Mononuclear cell (primary cell): ENCODE measurements at regions not wholly inside any gene's neighbourhood (a gene's known extent, or its start where the extent isn't known, plus 50 kb on each side); places are given as distances from the start of the nearest gene placed in this dataset.

ENCODE experiments used
- H3K27me3 ChIP-seq: 2 replicates; pipeline ENCODE4 v1.6.0; 2011; ENCODE audit warnings: low read length, control low read depth; ENCODE audit not compliant: insufficient read depth
- H3K4me1 ChIP-seq: 2 replicates; pipeline ENCODE4 v1.5.1; 2011; ENCODE audit warnings: mild to moderate bottlenecking, low read length, control low read depth; ENCODE audit not compliant: insufficient read depth
- H3K4me3 ChIP-seq: 2 replicates; pipeline ENCODE4 v1.5.1; 2011; ENCODE audit warnings: mild to moderate bottlenecking, low read length, moderate library complexity
- H3K9me3 ChIP-seq: 2 replicates; pipeline ENCODE4 v1.5.1; 2011; ENCODE audit warnings: low read depth, mild to moderate bottlenecking, control low read depth, low read length

DNA sequence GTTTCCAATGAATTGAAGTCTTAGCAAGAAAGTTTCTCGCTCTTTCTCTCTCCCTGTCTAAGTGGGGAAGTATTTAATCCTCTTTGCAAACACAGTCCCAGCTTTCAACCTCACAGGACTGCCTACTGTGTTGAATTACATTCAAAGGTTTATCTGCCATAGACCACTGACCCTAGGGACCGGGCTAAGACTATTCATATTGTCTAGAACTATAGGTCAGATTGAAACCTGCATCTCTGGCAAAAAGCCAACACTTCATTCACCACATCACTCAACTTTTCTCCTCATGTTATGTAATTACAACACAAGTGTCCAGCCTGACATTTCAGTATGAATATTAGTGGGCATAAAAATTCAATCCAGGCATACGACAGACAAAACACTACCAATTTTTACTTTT, 314.7 kb upstream of the RSPO3 start:
- Histone ChIP-seq H3K27me3 (no peaks in the 10 kb centered on the region), H3K4me3 (no peak overlapping the region), H3K4me1 (no peaks in the 10 kb centered on the region), H3K9me3 (no peaks in the 10 kb centered on the region)

DNA sequence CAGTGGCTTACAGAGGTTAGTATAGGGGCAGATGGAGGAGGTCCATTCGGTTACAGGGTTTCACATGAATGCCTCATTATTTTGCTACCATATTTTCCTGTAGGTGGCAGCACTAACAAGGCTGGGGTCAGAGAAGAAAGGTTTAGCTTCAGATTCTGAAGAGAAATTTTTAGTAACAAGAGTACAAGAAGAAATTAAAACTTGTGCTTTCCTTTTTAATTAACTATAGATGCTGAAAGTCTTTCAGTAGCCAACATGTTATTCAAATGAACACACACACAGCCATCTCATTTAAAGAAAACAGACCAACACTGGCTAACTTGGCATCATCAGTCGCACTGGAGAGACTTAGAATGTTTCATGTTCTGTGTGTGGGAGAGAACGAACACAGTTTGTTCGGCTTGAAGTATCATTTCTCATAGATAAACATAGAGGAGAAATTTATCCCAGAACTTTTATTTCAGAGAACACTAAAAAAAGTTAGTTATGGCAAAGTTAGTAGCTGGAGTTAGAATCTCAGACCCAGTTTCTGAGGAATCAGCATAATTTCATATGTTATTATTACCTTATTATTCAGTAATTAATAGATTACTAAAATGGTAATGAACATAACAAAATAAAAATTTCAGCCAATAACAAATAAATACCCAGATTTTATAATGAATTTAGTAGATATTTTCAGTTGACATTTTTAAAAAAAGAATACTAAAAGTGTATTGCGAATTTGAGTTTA, 314.0 kb upstream of the RSPO3 start:
- Histone ChIP-seq H3K4me1 (no peaks in the 10 kb centered on the region), H3K9me3 (no peaks in the 10 kb centered on the region), H3K27me3 (no peaks in the 10 kb centered on the region), H3K4me3 (no peak overlapping the region)

DNA sequence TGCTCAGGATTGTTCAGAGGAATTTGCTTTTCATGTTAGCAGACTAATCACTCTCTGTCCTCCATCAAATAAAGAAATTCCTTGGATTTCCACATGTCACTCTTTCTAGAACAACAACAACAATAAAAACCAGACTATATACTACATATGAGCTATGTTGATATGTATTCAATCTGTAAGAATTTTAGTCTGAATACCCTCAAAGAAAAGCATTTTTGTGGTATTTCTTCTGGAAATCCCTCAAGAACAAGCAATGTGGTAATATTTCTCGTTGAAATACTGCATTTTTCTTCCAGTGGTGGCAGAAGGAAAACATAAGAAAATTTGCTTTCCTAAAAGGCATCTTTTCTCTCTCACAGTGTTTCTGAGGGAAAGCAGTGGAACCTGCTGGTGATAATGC, 312.6 kb upstream of the RSPO3 start:
- no peak overlapping the region for H3K4me3 ChIP-seq
- no peaks in the 10 kb centered on the region for H3K4me1 ChIP-seq
- H3K9me3 ChIP-seq = no peaks in the 10 kb centered on the region
- H3K27me3 ChIP-seq = no peaks in the 10 kb centered on the region

DNA sequence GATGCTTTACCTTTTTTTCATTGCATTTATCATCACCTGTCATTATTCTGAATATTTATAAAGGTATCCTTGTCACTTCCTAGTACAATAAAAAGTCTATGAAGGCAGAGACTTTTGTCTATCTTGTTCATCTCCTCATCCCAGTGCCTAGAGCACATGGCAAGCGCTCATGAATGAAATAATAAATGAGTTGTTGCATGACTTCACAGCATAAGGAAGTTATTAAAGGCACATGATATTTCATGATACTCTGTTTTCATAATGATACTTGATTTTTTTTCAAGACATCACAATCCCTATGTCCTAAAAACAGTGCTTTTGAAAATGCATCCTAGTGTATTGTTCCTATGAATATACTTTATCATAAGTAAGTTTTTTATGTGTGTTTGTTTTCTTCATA, 310.6 kb upstream of the RSPO3 start:
- Histone ChIP-seq H3K27me3 (no peaks in the 10 kb centered on the region), H3K9me3 (no peaks in the 10 kb centered on the region), H3K4me1 (no peaks in the 10 kb centered on the region), H3K4me3 (no peak overlapping the region)

DNA sequence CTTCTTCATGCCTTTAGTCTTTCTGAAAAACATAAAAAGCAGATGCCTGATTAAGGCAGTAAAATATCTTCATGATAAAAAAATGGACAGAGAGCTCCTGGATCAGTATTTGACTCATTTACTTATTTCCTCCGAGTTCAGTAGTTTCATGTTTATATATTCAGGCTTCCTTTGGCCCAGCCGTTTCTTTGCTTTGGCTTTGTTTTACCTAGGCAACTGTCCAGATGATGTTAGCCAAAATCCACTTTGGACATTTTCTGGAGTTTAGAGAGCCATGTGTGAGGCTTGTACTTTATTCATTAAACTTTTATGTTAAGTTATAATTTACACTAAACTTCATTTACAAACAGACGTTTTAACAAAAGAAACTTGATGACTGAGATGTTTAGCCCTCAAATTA, 307.1 kb upstream of the RSPO3 start:
- Histone ChIP-seq H3K27me3 (no peaks in the 10 kb centered on the region), H3K9me3 (no peaks in the 10 kb centered on the region), H3K4me1 (no peaks in the 10 kb centered on the region), H3K4me3 (no peak overlapping the region)

DNA sequence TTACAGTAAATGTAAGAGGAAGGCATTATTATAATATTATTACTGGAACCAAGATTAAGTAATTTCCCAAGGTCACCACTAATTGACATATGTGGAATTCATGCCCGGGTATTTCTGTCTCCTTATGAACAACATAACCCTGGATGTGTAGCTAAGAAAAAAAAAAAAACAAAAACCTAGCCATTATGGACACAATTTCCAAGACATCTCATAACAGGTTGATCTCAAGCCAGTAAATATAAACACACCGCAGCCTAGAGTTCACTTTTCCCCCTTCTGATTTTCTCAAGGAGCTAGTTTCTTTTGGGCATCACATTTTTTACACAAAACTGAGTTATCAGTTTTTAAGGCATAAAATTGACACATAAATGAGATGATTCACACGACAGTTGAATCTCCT, 306.5 kb upstream of the RSPO3 start:
- Histone ChIP-seq H3K4me3 (no peak overlapping the region), H3K27me3 (no peaks in the 10 kb centered on the region), H3K9me3 (no peaks in the 10 kb centered on the region), H3K4me1 (no peaks in the 10 kb centered on the region)

DNA sequence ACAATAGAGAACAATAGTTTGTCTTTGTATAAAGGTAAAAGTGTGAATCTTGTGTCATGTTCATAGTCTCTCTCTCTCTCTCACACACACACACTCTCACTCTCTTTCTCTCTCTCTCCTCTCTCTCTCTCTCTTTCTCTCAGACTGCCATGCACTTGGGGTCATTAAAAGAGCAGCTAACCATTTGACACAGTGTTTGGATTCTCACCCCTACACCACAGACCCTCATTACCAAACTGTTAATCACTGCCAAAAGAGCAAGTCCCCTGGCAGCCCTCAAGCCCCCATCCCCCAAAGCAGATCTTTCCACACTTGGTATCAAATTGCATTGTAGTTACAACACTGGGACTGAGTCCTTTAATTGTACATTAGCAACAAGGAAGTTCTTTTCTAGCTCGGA, 305.8 kb upstream of the RSPO3 start:
- H3K4me1 ChIP-seq = no peaks in the 10 kb centered on the region
- H3K27me3 ChIP-seq = no peaks in the 10 kb centered on the region
- H3K9me3 ChIP-seq = no peaks in the 10 kb centered on the region
- H3K4me3 ChIP-seq = no peak overlapping the region

DNA sequence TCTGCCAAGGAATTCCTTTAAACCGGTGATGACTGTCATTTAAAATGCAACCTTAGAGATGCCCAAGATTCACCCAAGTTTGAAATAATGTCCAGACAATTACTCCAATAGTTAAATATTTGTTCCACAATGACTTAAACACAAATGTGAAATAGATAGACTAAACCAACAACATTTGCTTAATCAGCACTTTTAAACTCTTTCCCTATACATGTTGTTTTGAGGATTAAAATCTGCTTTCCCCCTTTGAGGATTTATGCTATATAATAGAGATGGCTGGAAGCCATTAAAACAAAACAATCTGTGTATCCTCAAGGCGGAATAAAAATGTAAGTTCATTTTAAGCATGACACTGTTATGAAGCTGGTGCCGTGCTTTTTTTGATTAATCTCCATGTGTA, 297.8 kb upstream of the RSPO3 start:
- Histone ChIP-seq H3K27me3 (no peaks in the 10 kb centered on the region), H3K4me3 (no peak overlapping the region), H3K4me1 (no peaks in the 10 kb centered on the region), H3K9me3 (no peaks in the 10 kb centered on the region)

DNA sequence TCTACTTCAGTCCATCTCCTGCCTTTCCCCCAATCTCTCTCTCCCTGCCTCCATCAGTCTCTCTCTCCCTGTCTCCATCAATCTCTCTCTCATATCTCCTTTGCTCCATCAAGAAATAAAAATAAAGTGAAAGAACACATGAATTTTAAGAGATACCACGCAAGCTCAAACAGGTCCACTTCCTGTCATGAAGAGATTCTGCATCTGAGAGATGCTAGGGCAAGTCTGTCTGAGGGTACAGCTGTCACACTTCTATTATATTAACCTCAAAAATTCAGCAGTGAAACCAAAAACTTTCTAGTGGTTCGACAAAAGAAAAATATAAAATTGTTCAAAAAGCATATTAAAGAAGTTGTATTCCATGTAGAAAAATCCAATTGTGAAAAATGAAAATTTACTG, 296.8 kb upstream of the RSPO3 start:
- no peaks in the 10 kb centered on the region for H3K9me3 ChIP-seq
- H3K4me1 ChIP-seq = no peaks in the 10 kb centered on the region
- H3K27me3 ChIP-seq = no peaks in the 10 kb centered on the region
- no peak overlapping the region for H3K4me3 ChIP-seq

DNA sequence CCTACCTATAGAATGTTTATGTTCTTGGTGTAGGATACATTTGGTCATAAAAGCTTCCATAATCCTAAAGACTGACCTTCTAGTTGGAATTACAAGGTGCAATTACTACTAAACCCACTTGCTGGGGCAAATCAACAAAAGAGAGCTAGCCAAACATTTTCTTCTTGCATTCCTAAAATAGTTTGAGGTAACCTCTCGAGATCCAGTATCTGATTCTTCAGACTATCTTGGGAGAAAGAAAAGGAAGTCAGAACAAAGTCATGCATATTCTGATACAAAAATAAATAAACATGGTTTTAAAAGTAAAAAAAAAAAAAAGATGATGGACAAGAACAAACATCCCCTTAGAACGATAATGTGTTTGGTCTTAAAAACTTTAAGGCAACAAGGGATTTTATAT, 294.2 kb upstream of the RSPO3 start:
- Histone ChIP-seq H3K9me3 (no peaks in the 10 kb centered on the region), H3K4me1 (no peaks in the 10 kb centered on the region), H3K4me3 (no peak overlapping the region), H3K27me3 (no peaks in the 10 kb centered on the region)

DNA sequence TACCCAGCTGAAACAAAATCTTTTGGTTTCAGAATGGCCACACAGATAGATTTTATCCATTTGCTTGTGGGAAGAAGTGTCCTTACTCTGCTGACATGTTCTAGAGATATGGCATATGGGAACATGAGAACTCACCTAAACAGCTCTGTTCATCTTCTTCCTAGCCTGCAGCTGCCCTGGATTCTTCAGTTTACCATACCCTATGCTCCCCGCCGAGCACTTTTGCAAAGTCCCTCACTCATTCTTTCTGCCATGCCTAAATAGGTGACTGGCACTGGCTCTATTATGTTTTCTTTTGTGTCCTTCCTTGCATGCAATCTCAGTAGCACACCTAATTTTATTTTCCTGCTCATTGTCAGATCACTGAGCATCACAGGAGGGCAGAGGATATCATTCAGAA, 293.7 kb upstream of the RSPO3 start:
- no peak overlapping the region for H3K4me3 ChIP-seq
- no peaks in the 10 kb centered on the region for H3K27me3 ChIP-seq
- H3K4me1 ChIP-seq = no peaks in the 10 kb centered on the region
- no peaks in the 10 kb centered on the region for H3K9me3 ChIP-seq

DNA sequence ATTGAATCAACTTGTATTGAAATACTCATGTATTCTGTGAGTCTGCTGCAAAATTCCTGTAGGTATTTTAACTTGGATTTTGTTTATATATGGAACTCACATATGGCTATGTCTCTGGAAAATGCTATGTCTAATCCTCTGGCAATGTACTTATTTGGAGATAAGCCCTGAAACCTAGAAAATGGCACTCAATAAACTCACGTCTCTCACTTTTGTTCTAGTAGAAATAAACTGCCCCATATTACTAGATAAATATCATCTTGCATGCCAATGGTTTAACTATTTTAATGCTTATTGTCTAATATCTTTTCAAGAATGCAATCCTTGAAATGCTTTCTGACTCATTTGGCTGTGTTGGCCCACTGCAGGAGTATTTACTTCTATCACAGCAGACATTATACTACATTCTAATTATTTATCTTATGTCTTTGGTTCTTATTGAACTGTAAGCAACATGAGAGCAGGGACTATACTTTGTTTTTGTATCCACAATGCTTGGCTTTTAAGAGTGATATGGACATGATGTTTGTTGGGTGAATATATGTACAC, 292.2 kb upstream of the RSPO3 start:
- H3K4me3 ChIP-seq = no peak overlapping the region
- H3K9me3 ChIP-seq = no peaks in the 10 kb centered on the region
- no peaks in the 10 kb centered on the region for H3K27me3 ChIP-seq
- H3K4me1 ChIP-seq = no peaks in the 10 kb centered on the region

DNA sequence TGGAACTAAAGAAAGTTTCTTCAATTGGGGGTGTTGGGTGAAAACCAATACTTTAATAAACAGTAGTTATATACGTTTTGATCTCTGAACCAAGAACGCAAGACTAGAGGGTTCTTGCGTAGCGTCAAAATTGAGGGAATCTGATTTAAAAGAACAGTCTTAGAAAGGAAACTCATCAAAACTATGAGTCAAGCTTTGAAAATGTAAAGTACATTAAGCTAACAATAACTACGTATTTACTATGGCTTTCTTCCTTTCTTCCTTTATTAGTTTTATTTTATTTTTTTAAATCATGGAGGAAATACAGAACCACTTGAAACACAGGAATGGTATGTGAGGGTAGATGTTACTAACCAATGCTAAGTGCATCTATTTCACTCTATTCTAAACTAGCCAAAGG, 287.0 kb upstream of the RSPO3 start:
- H3K27me3 ChIP-seq = no peaks in the 10 kb centered on the region
- H3K4me3 ChIP-seq = no peak overlapping the region

DNA sequence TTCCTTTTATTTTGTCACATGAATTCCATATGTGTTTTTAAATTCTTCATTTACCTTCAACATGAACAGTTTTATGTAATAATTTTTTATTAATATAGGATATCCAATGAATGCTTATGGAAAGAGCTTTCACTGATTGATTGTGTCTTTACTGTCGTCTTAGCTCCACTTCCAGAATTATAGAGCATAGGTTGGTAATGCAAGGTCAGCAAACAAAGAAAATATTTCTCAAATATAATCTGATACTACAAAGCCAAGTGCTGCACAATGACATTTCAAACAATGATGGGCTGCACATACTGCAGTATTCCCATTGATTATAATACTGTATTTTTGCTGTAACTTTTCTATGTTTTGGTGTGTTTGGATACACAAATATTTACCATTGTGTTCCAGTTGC, 275.7 kb upstream of the RSPO3 start:
- no peak overlapping the region for H3K4me3 ChIP-seq
- no peaks in the 10 kb centered on the region for H3K4me1 ChIP-seq
- no peaks in the 10 kb centered on the region for H3K9me3 ChIP-seq
- H3K27me3 ChIP-seq = no peaks in the 10 kb centered on the region

More for the DNA sequence above, 287.0 kb upstream of the RSPO3 start:
- no peaks in the 10 kb centered on the region for H3K4me1 ChIP-seq
- no peaks in the 10 kb centered on the region for H3K9me3 ChIP-seq

DNA sequence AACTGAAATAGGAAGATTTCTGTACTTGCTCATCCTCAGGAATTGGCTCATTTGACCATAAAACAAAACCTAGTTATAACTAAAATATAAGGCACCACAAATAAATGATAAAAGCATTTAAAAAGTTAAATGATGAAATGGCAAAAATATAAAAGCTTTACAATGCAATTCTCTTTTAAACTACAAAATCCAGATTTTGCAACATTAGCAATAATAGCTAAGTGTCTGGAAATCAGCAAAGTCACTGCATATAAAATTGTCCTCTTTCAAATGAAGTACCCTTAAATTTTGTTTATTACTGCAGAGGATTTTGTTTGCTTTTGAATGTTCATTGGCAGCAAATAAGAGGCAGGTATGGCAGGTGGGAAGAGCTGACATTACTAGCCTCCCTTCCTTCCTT, 270.4 kb upstream of the RSPO3 start:
- no peaks in the 10 kb centered on the region for H3K9me3 ChIP-seq
- no peak overlapping the region for H3K4me3 ChIP-seq
- no peaks in the 10 kb centered on the region for H3K27me3 ChIP-seq
- H3K4me1 ChIP-seq = no peaks in the 10 kb centered on the region

DNA sequence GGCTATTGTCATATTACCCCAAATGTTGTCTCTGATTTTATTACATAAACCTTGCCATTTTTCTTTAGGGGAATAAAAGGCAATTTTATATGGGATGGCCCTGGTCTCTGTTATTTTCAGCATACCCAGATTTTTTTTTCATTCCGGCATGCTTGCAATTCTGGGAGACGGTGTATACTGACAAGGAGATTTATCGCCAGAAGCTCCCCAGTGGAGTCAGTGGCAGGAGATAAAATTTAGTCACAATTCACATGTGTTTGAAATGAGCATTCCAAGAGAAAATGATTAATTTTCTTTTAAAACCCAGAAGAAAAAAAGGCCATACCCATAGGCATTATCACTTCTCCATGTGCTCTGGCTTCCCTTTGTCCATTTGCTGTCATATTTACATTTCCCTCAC, 250.8 kb upstream of the RSPO3 start:
- Histone ChIP-seq H3K4me3 (no peak overlapping the region), H3K4me1 (no peaks in the 10 kb centered on the region), H3K27me3 (no peaks in the 10 kb centered on the region), H3K9me3 (no peaks in the 10 kb centered on the region)
